Effector CD8-positive, alpha-beta T cell (primary cell): ENCODE measurements at regions not wholly inside any gene's neighbourhood (a gene's known extent, or its start where the extent isn't known, plus 50 kb on each side); places are given as distances from the start of the nearest gene placed in this dataset.
"Not testable (repeated sequence)": the region's sequence is repeated elsewhere in the genome, so short reads cannot be mapped to it uniquely, and the experiment has no call there.

ENCODE experiments used
- DNase-seq: peaks from one replicate; lab custom pipeline; 2025; lab: John Stamatoyannopoulos, UW

DNA sequence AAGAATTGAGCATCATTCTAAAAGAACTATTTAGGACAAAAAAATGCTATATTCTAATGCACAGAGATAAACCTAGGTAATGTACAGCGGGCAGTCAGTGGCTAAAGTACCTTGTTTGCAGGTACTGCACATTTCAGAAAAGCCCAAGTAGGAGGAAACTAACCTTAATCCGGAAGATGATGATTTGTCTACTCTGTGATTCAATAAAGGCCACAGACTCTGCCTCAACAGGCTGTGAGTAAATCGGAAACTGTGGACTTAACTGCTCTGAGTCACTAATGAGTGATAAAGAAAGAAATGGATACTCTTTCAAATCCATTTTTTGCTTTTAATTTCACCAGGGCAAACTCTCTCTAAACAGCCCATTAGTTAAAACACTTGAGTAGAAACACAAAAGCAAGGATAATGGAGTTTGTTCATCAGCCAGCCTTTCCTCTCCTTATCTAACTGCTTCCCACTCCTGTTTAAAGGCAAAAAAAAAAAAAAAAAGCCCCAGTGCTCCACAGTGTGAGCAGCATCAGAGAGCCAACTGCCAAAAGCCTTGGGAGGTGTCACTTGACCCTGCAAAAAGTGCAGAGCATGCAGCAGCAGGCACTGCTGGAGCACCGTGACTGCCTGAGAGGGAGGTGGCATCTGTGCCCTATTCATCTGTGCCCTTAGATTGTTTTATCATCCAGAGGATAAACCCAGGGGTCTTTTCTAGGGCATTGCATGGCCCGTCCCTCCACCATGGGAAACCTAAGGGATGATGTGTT, 187.7 kb downstream of the SATB1 start:
- DNase-seq = no peak

DNA sequence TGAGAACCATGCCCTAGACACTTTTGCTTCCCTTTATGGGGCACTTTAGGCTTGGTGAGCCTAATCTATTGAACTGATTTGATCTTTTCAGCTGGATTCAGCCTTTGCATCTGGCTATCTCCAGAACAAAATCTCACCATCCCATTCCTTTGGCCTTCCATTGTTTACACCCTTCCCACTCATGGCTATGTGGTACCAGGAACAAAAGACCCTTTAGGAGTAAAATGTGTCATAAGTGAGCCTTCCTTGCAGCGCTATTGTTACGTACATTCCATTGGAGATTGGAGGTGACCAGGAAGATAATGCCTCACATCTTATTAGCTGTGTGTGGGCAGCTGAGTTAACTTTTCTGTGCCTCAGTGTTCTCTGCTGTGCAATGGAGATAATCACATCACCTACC, 188.4 kb downstream of the SATB1 start:
- no peak for DNase-seq

DNA sequence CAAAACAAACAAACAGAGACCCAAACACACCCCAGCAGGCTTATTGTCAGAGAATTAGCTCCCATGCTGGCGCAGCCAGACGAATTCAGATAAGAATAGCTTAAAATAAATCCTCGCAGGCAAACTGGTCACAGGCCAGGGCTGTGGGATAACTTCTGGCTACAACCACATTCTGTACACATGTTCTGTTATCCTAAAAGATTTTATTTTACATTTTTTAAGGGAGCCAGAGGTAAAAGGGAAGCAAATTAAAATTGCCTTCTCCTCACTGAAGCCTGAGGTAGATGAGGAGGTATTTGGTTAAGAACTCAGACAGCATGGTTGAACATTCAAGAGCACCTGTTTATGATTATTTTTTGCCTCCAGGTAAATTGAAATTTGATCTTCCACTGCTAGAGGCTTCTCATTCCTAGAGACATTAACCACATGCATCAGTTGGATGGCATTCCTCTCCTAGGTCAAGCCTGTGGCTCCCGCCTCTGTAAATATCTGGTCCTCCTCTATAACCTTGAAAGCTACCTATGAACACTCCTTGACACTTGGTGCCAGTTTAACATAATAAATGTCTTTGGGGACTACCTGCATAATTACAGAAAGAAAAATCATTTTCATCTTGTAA, 190.3 kb downstream of the SATB1 start:
- no peak for DNase-seq

DNA sequence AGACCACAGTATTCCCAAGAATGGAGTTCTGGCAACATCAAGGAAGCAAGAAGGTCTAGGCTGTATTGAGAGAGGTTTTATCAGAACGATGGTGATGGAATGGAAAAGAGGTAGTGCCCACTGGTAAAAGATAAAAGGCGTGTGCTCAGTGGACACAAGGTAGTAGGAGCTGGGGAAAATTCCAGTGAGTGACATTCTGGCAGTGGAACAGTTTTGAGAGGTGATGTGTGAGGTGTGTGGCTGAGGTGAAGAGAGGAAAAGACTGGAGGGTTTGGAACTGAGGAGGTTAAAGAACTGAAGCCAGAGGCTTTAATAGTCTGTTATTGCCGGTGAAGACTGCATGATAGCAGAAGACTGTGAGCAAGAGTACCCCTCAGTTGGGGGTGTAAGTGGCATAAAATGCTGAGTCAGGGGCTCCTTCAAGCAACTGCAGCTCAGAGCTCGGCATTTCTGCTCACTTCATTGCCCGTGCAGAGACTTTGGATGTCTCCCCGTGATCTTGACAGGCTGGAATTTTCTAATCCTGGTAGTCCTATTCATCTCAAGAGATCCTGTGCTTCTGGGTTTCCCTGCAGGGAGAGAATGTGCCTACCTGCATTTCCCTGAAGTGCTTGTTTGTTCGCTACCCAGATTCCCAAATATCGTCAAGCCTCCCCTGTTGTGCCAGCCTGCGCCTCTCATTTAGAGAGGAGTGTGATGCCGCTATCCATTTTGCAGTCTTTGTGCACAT, 191.0 kb downstream of the SATB1 start:
- DNase-seq = no peak

DNA sequence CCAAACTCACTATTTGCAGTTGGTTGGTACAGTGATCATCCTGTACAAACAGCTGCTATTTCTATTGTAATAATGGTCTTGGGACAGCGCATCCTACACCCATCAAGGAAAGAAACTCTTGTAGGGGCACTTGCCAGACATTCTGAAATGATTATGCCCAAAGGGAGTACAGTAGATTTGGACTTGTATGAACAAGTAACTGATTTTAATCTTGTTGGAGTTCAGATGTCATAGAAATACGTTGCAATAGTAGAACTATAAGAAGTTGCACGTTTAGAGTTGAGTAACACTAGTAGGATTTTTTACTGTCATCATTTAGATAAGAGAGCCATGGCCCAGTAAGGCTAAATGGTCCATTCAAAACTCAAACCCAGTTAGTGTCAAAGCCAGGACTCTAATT, 192.8 kb downstream of the SATB1 start:
- no peak for DNase-seq

DNA sequence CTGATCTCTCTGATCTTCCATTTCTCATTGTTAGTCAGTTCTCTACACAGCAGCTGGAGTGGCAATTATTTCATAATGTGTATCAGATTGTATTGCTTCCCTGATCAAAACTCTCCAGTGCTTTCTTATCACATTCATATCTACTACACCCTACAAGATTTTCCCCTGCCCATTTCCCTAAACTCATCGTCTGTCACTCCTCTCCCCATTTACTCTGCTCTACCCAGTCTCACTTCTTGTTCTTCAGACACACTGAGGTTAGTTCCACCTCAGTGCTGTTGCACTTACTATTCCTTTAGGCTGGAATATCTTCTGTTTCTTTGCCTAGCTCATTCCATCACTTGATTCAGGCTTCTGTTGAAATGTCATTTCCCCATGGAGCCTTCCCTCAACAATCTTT, 197.1 kb downstream of the SATB1 start:
- DNase-seq = no peak

DNA sequence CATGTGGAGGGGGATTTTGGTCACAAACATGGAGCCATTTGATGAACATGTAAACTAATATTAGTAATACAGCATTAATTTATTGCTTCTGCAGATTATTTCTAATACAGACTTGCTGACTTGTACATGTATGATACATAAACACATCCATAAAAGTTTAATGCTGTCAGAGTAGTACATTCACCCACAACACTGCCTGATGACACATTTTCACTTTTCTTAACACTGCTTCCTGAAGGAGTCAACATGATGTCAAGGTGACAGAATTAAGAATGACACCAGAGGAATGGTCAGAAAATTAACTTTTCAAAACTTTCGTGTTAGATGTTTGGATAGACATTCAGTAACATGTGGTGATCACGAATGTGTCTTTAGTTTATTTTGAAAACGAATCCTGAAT, 199.4 kb downstream of the SATB1 start:
- no peak for DNase-seq

DNA sequence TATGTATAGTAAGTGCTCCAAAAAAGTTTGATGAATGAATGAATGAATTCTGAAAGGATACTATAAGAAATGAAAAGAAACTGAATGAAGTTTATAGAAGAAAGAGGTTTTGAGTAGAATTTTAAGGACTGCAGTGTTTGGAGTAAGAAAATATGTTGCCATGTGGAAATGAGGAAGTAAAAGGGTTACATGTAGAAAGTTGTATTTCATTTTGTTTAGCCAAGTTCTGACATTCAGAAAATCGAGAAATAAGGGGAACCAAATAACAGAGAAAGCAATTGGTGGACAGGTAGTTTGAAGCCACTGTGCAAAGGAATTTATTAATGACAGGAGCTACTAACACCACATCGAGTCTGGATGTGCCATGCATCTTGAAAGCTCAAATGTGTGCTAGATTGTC, 200.7 kb downstream of the SATB1 start:
- DNase-seq = no peak

DNA sequence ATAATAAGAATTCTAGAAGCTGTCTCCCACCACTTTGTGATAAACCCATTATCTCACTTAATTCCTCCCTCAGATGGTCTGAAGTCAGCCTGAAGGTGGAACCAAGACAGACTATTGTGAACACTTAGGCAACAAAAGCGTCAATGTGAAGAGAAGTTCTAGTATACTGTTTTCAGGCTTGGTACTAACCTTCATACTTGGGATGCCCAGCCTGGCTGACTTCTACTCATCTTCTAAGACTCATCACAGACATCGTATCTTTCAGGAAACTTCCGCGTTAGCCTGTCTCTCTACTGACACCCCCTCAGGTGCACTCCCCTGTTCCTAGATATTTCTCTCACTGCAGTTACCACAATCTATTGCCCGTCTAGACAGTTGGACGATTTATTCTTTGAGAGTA, 201.2 kb downstream of the SATB1 start:
- DNase-seq = no peak

DNA sequence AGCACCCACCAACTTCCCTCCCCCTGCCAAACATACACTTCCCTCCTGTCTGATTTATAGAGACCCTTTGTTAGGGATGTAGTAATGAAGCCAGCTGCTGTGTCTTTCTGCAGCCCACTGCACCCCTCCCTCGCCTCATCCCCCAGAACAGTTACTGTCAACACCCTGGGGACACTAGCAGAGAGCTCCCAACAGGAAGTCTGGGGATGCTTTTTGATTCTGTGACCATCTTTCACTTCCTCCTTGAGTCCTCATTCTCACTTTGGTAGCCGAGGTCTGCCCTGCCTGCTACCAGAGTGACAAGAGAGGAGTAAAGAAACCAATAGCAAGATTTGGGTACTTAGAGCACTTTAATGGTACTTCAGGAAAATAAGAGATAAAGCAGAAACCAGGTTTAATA, 201.6 kb downstream of the SATB1 start:
- DNase-seq = no peak

DNA sequence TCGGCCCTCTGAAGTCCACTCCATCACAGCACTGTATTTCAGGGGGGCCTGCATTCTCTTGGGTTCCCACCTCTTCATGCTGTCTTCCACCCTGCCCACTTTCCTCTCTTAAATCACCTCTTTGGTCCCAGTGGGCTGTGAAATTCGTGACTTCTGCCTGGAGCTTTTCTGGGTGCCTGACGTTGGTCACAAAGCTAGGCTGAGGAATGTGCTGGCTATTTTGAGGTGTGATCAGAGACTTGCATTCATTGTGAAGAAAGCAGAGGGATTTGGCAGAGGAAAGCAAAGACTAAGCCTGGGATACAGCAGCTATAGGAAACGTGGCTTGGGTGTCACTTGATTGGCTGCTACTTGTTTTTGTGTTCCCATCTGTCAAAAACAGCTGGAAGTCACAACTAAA, 202.5 kb downstream of the SATB1 start:
- no peak for DNase-seq

DNA sequence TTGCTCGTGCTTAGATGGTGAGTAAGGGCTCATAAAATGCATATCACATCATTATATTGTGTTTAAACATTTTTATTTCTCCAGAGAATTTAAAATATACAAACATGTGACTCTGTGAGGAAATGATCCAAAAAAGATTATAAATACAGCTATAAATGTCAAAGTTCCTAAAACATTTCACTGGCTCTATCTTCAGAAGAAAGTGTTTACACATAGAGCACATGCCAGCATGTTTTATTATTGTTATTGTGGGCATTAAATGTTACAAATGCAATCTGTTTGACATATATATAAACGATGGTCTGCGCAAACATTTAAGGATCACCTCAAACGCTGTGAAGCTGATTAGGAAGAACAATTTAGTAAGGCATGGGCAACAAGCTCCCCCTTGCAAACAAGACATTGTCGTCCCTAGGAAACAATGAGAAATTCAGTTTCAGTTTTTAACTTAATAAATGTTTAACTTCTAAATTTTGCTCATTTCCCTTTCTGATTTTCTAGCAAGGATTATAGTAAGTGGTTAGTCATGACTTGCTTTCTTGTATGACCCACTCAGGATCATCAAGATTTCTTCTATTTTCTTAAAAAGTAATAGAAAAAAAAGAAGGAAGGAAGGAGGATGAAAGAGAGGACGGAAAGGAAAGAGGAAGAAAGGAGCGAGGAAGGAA, 207.5 kb downstream of the SATB1 start:
- DNase-seq = no peak

DNA sequence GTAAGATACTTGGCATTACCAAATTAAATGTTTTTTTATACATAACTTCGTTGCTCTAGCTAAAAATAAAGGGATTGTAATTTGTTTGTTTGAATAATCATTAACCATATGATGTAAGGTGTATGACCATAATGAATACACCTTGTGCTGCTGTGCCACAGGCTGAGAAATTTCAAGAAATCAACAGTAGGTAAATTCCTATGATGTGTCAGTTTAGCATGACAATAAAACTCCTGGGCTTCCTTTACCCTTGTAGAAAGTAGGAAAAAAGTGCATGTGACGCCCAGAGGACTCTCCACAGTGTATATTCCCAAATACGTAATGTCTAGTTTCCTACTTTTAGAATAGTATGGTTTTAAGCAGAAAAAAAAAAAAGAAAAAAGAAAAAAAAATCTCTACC, 208.1 kb downstream of the SATB1 start:
- DNase-seq = no peak

DNA sequence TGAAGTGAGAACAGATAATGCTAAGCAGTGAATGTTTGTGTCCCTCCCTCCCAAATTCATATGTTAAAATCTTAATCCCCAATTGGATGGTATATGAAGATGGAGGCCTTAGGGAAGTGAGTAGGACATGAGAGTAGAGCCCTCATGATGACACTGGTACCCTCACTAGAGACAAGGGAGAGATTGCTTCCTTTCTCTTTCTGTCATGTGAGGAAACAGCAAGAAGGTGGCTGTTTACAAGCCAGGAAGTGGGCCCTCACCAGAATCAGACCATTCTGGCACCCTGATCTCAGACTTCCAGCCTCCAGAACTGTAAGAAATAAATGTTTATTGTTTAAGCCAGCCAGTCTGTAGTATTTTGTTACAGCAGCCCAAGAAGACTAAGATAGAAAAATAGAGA, 209.5 kb downstream of the SATB1 start:
- DNase-seq = no peak

DNA sequence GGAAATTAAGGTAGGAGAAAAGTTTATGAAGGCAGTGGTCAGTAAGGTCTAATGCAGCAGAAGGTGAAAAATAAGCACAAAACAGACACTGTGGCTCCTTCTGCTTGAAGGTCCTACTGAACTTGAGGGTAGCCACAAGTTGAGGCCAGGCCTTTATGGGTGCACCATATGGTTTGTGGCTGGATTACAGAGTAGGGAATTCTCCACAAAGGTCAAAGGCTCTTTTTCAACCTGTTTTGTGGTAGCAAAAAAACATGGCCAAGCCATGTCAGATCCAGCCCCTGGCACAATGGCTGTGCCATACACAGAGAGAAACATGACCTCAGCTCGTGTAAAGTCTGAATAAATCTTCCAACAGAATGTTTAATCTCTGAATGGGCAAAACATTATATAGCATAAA, 214.0 kb downstream of the SATB1 start:
- no peak for DNase-seq

DNA sequence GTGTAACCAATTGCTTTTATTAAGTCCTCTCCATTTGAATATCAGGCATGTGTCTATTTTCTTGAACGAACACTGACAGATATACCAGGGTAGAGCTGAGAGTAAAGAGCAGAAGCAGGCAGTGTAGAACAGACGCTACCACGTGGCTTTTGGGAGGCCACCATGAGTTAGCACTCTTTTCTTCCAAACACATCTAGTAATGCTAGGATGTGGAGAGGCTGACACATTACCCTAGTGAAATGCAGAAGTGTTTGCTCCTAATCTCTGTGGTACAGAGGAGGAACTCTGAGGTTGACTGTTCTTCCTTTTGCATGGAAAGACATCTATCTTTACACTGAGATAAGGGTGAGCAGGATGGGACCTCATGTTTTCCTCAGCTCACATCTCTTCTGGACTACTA, 216.3 kb downstream of the SATB1 start:
- DNase-seq = no peak

DNA sequence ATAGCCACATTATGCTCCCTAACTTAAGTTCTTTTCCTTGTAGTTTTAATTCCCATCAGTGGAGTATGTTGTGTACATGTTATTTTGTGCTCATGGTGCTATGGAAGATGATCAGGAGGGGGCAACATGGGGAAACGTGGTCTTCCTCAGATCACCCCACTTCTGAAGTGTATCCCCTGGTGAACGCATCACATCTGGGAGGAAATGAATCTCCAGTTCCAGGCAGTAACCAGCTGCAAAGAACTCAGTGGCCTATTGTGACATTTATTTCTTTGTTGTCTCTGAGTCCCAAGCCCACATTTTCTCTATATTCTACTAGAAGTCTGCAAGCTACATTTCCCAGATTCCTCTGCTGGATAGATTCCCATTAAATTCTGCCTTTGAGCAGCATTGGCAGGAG, 217.0 kb downstream of the SATB1 start:
- no peak for DNase-seq

DNA sequence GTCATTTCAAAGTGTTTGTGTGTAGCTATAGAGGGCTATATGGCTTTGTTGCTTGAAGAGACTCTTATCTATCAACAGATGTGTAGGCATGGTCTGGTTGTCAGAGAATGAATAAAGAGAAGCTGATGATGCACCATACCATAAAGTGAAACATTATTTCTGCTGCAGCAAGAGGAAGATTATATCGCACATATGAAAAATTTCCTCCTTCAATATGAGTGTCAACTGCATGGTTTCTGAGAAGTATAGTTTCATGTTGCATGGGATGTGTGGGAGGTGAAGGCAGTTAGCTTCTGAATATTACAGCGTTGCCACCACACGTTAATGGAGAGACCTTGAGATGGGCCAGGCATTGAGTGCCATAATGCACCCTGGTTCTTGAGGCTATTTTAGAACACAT, 217.9 kb downstream of the SATB1 start:
- DNase-seq = no peak

DNA sequence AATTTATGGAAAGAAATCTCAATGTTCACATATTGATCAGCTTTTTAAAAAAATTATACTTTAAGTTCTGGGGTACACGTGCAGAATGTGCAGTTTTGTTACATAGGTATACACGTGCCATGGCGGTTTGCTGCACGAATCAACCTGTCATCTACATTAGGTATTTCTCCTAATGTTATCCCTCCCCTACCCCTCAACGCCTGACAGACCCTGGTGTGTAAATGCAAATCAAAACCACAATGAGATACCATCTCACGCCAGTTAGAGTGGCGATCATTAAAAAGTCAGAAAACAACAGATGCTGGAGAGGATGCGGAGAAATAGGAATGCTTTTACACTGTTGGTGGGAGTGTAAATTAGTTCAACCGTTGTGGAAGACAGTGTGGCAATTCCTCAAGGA, 219.4 kb downstream of the SATB1 start:
- not testable (repeated sequence) for DNase-seq

DNA sequence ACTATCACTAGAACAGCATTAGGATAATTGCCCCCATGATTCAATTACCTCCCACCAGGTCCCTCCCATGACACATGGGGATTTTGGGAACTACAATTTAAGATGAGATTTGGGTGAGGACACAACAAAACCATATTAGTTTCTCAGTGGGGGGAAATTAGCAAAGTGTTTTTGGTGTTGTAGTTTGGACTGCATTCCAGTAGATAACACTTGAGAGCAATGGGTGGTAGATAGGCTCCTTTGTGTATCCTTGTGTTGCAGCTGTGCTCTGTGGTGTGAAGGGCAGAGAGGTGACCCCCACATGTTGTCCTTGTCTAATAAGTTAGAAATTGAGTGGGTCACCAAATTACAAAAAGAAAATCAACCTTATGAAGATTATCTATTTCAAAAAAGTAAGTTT, 223.8 kb downstream of the SATB1 start:
- no peak for DNase-seq

DNA sequence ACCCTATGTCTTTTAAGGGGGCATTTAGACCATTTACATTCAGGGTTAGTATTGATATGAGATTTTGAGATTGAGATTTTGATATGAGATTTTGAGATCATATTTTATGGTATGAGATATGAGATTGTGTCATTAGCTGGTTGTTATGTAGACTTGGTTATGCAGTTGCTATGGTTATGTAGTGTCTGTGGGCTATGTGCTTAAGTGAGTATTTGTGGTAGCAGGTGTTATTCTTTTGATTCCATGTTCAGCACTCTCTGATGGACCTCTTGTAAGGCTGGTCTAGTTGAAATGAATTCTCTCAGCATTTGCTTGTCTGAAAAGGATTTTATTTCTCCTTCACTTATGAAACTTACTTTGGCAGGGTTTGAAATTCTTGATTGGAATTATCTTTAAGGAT, 225.4 kb downstream of the SATB1 start:
- no peak for DNase-seq

DNA sequence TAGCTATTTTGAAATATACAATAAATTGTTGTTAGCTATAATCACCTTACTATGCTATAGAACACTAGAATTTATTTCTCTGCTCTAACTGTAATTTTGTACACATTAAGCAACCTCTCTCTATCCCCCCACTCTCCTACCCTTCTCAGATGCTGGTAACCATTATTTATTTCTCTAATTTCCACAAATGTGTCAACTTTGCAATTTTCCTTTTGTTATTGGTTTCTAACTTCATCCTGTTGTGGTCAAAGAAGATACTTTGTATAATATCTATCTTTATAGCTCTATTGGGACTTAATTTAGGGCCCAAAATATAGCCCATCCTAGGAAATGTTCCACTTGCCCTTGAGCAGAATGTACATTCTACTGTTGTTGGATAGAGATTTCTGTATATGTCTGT, 229.3 kb downstream of the SATB1 start:
- DNase-seq = no peak

DNA sequence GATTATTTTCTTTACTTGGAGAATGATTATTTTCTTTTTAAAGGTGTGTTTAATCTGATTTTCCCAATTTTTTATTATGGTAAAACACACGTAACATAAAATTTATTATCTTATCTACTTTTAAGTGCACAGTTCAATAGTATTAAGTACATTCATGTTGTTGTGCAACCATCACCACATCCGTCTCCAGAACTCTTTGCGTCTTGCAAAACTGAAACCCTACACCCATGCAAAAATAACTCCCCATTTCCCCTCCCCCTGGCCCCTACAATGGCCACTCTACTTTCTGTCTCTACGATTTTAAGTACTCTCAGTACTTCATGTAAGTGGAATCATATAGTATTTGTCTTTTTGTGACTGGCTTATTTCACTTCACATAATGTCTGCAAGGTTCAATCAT, 230.7 kb downstream of the SATB1 start:
- DNase-seq = no peak
